Muscle of arm (tissue), 1 donor: ENCODE measurements at regions not wholly inside any gene's neighbourhood (a gene's known extent, or its start where the extent isn't known, plus 50 kb on each side); places are given as distances from the start of the nearest gene placed in this dataset.
"Not testable (repeated sequence)": the region's sequence is repeated elsewhere in the genome, so short reads cannot be mapped to it uniquely, and the experiment has no call there.

Experiments used
- DNase-seq: peaks from one replicate; pipeline ENCODE4 v3.0.0-alpha.2; 2013

DNA sequence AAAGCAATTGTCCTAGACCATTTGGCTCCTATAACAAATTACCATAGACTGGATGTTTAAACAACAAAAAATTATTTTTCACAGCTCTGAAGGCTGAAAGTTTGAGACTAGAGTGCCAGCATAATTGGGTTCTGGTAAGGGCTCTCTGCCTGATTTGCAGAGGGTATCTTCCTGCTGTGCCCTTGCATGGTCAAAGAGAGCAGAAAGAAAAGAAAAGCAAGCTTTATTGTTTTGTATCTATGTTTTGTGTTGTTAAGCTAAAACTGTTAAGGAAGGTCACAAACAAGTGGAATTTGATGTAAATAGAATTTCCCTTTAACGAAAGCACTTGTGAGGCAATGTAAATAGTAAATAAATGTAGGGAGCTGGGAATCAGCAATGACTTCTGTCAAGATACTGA is 1031.0 kb upstream of the ATXN7L3B start:
- no peak for DNase-seq

DNA sequence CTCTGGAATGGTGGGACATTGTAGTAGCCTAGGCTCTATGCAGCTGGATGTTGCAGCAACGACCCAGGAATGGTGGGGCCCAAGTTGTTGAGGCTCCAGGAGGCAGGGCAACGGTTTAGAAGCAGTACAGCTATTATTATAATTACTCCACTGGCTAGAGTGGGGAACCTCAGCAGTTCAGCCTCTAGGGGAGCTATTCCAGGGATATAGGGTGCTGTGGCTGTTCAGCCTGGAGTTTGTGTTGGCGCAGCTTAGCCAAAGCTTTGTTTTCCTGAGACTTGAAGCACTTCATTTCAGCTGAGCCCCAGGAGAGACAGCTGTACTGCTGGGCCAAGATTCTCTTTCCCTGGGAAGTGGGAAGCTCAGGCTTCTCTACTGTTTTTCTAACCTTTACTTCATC is 1023.0 kb upstream of the ATXN7L3B start:
- DNase-seq, result no peak

DNA sequence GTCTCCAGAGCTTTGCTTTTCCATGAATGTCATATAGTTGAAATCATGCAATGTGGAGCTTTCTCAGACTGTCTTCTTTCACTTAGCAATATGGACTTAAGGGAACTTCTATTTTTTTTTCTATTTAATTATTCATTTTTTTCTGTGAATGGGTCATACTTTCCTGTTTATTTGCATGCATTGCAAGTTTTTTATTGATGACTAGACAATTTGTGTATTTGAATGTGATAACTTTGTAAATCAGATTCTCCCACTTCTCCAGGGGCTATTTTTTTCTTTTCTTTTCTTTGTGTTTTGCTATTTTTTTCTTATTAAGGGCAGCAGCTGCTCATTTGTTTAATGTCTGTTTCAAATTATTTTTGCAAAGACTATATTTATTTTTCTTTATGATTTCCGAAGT is 1019.8 kb upstream of the ATXN7L3B start:
- no peak for DNase-seq

DNA sequence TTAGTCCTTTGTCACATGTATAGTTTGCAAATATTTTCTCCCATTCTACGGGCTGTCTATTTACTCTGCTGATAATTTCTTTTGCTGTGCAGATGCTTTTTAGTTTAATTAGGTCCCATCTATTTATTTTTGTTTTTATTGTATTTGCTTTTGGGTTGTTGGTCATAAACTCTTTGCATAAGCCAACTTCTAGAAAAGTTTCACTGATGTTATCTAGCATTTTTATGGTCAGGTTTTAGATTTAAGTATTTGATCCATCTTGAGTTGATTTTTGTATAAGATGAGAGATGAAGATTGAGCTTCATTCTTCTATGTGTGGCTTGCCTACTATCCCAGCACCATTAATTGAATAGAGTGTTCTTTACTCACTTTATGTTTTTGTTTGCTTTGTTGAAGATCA is 1008.4 kb upstream of the ATXN7L3B start:
- no peak for DNase-seq

DNA sequence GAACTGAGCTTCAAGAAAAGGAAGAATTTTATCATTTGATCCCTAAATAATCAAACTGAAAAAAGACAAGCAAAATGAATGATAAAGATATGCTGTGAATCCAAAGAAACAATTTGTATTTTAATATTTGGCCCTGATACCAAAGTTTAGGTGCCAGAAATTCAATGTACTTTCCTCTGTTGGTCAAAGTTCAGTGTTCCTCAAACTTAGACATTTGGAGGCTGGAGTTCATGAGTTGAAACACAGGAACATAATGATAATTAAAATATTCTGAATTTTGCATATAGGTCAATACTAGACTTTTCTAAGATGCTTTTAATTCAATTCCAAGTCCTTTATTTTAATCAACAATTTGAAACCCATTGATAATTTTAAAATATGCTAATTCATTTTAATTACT is 1007.7 kb upstream of the ATXN7L3B start:
- DNase-seq, result no peak

DNA sequence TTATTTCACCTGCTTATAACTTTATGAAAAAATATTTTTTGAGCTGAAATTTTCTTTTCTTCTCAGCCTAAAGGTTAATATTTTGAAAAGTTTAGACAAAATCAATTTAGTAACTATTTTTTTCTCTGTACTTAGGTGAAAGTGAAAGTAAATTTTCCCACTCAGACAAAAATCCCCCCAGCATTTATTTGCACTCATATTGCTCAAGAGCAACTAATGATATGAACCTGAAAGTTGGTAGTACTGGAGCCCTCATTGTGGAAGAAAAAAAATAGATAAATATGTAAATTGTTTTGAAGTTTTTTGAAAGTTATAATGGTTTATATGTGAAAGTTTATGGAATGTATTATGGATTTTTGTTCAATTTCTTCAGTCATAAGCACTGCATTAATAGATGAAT is 1005.9 kb upstream of the ATXN7L3B start:
- no peak for DNase-seq

DNA sequence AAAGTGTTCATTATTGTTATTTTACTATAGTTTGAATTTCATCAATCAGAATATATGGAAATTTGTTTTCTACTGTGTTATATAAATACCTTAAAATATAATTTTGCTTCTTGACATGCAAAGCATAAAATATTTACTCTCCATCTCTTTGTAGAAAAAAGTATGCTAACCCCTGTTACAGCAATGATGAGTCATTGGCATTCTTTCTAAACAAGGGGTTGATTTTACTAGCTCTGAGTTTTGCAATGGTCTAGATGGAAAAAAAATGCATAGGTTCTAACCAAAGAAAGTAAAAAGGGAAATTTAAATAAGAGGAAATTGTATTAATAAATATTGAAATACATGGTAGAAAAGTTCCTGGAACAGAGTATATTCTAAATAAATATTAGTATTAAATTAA is 990.2 kb upstream of the ATXN7L3B start:
- DNase-seq, result no peak

DNA sequence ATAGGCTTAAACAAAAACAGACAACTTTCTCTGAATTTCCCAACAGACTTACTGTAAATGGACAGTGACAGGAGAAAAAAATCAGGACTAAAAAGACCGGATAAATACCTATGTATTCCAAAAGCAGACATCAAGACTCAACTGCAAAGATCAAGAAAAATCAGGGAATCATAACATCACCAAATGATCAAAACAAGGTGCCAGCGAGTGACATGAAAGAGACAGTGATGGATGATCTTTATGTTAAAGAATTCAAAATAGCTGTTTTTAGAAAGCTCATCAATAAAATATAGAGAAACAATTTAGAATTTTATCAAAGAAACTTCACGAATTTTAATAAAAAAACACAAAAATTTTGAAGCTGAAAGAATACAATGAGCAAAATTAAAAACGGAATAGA is 952.5 kb upstream of the ATXN7L3B start:
- DNase-seq, result no peak

DNA sequence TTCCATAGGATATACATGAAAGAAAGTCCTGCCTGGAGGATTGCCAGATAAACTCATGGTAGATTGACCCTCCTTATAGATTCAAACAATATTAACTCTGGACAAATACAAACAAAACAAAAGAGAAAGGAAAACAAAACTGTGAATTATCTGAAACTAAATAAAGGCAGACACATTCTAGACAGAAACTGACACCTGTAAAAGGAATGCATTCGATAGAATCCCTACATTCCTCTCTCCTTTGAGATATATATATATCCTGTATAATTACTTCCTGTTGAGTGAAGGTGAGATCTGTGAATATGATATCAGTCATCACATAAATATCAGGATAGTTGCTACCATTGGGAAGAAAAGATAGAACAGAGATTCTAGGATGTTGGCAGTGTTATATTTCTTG is 948.4 kb upstream of the ATXN7L3B start:
- no peak for DNase-seq

DNA sequence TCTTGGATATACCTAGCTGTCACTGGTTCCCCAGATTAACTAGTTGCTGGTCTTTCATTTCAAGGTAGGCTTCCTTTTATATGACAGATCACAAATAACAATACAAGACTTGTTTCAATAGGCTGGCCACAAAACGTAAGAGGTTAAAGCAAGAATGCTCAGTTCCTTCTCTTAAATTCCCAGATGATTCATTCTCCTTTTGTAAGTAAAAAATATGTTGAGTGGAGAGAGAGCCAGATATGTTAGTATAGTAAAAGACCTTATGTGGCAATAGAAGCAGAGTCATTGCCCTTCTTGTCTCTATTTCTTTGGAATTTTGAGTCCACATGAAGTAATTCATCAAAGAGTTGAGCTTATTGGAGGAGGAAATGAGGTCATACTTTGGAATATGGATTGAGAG is 939.0 kb upstream of the ATXN7L3B start:
- no peak for DNase-seq

DNA sequence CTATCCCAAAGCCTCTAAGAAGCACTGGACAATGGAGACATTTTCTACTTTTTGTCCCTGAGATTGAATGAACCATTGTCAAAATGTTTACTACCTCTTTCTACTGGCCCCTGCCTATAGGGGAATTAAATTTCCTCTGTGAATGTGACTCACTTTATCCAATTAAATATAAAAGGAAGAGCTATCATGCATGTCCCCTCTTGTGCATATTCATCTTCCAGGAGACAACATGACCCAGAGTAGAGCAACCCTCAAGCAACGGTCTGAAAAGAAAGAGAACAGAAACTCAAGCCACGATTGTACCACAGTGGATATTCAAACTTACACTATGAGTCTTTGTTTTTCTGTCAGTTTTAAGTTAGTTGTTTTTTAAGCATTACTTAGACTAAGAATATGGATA is 938.4 kb upstream of the ATXN7L3B start:
- DNase-seq, result no peak

DNA sequence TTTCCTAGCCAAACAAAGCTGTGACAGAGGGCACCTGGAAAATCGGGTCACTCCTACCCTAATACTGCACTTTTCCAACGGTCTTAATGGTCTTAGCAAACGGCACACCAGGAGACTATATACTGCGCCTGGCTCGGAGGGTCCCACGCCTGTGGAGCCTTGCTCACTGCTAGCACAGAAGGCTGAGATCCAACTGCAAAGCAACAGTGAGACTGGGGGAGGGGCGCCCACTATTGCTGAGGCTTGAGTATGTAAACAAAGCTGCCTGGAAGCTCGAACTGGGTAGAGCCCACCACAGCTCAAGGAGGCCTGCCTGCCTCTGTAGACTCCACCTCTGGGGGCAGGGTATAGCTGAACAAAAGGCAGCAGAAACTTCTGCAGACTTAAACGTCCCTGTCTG is 931.7 kb upstream of the ATXN7L3B start:
- DNase-seq, result not testable (repeated sequence)

DNA sequence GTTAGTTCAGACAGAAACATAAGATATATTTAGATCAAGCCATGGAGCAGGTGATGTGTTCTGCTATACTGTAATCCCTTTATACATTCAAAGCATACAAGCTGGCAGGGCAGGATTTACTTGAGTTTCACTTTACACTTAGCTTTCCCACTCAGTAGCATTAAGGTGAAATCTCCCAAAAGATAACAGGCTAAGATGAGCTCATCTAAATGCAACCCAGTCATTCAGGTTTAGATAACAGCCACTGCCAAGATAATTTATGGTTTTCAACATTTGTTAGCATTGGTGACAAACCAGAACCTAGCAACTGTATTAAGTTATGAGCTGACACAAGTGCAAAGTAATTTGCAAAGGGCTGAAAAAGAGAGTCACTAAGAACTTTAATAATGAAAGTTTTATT is 925.1 kb upstream of the ATXN7L3B start:
- DNase-seq, result peak; percentile 1

DNA sequence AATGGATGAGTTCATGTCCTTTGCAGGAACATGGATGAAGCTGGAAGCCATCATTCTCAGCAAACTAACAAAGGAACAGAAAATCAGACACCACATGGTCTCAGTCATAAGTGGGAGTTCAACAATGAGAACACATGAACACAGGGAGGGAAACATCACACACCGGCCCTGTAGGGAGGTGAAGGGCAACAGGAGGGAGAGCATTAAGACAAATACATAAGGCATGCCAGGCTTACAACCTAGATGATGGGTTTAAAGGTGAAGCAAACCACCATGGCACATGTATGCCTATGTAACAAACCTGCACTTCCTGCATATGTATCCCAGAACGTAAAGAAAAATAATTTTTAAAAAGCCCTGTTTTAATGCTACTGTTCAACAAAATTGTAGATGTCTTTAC is 914.2 kb upstream of the ATXN7L3B start:
- DNase-seq, result no peak

DNA sequence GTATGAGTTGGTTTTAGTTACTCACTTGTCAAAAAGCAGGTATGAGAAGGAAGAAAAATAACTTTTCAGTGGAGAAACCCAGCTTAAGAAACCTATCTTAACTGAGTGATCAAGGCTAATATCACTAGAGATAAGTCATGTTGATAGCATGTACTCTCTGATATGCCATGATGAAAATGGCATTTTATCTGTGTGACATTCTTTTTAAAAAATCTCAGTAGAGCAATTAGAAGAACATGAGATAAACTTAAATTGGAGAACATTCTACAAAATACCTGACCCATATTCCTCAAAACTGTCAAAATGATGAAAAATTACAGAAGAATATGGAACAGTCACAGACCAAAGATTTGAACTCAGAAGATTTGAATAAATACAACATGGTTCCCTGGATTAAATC is 912.4 kb upstream of the ATXN7L3B start:
- DNase-seq, result no peak

DNA sequence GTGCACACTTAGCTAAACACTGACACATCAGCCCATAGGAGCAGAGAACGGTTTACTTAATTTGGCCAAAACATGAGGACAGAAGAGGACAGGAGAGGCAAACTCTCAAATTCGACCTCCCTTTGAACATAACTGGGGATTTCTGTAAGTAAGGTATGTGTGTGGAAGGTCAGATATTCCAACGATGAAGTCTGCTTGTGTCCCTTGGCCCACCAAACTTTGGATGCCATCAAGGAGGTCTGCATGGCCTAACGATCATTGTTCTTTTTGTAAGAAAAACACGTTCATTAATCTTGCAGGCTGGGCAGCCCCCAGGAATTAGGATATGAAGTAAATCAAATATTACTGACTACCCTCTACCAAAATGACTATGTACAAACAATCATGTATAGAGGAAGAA is 908.5 kb upstream of the ATXN7L3B start:
- DNase-seq, result no peak

DNA sequence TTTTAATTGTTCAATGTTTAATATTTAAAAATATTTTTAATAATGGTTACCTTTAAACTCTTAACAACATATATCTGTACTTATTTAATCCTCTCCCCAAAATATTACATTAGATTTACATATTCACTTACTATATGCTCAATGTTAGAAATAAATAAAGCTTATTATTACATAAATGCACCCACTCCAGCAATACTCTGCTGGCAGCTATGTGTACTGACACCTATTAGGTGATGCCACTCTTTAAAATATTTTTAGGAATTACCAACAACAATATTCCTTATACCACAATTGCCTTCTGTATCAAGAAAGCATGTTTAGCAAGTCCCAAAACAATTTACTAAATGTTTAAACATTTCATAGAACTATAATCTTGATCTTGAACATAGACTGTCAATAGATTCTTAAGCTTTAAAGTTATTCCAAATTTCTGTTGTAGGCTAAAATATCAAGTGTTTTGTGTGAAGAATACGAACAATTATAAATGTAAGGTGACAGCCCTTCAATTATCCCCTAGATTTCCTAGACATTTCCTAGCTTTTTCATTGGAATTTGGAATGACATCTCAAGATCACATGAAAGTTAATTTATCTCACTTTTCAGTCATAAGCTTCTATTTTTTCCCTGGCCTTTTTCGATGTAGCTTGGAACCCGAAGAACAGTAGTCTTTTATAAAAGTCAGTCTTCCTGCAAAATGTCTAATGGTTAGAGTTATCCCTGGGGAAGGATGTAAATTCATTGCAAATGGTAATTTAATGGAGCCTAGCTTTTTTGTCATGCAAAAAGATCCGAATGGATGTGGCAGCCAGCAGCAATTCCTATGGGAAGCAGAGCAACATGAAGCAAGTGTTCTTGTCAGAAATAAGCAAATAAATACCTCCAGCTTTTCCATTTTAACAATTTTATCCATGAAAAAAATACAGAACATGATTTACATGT is 907.5 kb upstream of the ATXN7L3B start:
- DNase-seq, result no peak

DNA sequence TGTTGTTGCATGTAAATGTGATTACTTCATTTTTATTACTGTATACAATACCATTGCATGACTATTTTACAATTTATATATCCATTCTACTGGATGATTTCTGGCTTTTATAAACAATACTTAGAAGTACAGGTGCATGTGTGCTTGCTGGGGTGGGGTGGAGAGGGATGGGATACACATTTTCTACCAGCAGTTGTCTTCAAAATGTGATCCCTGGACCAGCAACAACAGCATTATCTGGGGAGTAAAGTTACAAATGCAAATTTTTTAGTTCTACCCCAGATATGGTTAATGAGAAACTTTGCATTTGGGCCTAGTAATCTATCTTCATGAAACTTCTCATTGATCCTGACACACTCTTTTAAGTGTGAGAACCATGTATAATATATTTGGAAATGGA is 905.4 kb upstream of the ATXN7L3B start:
- no peak for DNase-seq

DNA sequence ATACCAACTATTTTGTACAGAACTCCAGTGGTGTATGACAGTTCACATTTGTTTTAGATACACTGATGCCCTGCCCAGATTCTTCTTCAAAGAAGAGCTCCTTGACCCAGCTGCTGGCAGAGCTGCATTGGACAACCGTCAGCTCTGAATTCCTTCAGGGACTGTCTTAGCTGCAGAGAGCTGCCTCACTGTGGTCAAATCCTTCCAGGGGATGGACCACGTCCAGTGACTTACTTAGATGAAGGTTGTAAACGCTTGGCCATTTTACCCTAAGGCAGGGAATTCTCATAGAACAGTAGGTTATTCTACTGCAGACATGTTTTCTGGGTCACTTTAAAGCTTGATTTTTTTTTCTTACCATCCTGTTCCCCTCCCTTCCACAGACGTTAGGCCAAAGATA is 905.0 kb upstream of the ATXN7L3B start:
- DNase-seq, result no peak

DNA sequence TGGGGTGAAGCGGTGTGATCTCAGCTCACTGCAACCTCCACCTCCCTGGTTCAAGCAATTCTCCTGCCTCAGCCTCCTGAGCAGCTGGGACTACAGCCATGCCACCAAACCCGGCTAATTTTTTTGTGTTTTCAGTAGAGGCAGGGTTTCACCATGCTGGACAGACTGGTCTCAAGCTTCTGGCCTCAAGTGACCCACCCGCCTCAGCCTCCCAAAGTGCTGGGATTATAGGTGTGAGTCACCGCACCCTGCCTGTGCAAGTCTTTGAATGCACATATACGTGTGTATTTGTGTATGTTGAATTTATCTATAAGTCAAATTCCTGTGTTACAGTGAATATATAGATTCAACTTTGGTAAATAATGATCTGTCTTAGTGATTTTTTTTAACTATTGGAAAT is 898.2 kb upstream of the ATXN7L3B start:
- not testable (repeated sequence) for DNase-seq

DNA sequence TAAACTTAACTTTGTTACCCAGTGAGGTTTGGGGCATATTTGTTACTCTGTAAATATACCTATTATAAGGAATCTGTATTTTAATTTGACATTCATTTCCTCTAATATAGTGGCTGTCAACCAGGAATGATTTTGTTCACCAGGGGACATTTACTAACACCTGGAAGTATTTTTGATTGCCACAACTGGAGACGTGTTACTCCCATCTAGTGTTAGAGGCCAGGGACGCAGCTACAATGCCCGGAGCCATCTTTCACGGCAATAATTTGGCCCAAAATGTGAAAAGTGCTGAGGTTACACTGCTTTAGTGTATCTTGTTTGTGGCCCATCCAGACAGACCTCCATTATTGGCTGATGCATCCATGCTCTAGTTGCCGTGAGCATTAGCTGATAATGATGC is 881.3 kb upstream of the ATXN7L3B start:
- no peak for DNase-seq

DNA sequence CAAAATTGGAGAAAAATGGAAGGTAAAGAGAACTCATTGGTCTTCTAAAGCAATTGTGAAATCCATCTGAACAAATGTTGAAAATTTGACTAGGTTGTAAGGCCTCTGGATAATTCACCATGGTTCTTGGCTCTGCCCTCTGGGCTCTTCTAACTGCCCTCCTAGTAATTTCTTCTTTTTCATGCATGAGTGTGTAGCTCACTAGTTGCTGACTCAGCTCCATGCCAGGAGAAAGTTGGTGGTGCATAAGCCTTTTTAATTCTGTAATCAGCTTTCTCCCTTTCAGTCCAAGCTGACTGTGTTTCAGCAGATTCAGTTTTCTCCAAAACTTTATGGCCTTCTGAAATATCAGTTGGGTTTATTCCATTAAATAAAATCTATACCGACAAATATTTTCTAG is 877.8 kb upstream of the ATXN7L3B start:
- no peak for DNase-seq

DNA sequence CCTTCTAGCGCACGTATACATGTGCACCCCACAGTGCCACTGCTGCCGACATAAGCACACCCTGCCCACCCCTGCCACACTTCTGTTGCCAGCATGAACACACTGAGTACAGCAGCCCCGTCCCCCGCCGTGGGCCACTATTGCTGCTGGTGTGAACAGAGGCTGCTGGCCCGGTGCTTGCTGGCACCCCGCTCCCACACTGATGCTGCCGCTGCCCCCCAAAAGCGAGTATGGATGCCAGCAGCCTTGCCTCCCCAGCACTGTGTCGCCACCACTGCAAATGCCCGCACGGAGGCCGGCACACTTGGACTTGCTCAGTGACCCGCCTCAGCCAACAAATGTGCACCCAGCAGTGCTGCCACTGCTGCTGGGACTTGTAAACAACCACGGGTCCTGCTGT is 872.4 kb upstream of the ATXN7L3B start:
- DNase-seq, result no peak

DNA sequence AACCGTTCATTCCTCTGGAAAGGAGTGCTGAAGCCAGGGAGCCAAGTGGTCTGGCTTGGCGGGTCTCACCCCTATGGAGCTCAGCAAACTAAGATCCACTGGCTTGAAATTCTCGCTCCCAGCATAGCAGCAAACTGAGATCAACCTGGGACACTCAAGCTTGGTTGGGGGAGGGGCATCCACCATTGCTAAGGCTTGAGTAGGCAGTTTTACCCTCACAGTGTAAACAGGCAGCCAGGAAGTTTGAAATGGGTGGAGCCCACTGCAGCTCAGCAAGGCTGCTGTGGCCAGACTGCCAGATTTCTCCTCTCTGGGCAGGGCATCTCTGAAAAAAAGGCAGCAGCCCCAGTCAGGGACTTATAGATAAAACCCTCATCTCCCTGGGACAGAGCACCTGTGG is 866.1 kb upstream of the ATXN7L3B start:
- DNase-seq, result not testable (repeated sequence)
